HG03039 (cell line): ENCODE measurements at regions not wholly inside any gene's neighbourhood (a gene's known extent, or its start where the extent isn't known, plus 50 kb on each side); places are given as distances from the start of the nearest gene placed in this dataset.

Source experiments
- ATAC-seq: cut with Tn5 transposase; IDR thresholded peaks from one replicate; pipeline ENCODE4 v1.9.1; 2021; ENCODE audit warnings: mild to moderate bottlenecking, moderate library complexity; ENCODE audit not compliant: unreplicated experiment

DNA sequence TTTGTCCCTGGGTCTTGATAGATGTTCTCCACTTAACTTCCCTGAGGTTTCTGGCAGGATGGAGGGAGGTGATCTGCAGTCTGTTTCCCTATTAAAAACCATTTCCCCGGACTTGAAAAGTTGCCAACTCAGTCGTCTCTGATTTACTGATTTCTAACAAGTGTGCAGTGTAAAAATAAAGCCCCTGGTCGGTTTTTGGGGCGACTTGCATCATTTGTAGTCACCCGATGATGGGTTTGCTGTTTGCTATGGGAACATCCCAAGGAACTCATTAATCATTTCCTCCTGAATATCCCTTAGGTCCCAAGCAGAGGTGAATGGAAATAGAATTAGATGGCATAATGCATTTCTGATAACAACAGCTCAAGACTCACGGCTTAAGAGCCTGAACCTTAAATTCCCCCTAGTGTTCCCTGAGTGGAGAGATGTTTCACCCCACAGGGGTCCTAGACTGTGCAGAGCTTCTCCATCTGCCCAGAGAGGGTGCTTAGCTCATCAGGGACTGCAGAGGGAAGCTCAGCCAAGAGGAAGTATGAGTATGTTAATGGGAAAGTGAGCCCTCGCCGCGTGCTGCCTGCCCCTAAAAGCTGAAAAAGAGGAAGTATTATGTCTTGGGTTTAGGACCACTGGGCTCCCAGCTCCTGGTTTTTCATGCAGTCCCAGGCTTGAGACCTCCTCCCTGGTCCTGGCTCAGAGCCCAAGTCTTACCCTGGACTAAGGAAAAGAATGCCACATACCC is 115.1 kb upstream of the DAP start:
- ATAC-seq = no peak

DNA sequence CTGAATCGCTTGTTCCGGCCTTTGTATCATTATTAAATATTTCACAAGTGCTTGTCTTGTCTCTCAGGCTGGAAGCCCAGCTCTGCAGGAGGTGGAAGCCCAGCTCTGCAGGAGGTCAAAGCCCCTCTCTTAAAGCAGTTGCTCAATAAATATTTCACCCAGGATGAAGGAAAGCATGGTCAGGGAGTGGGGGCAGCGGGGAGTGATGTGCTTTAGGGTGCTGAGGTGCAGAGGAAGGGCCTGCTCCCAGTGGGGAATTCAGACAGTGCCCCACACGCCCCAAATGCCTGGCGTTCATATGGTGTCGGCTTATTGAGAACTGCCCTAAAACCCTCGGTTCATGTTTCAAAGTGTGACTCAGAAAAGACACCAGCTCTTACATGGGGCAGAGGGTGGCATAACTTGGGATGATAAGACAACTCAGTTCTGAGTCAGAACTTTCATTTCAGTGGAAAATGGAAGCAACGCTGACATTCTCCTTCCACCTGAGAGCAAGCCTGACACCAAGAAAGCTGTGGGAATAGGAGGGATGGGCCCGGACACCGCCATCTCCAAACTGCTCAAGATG is 114.3 kb upstream of the DAP start:
- no peak for ATAC-seq

DNA sequence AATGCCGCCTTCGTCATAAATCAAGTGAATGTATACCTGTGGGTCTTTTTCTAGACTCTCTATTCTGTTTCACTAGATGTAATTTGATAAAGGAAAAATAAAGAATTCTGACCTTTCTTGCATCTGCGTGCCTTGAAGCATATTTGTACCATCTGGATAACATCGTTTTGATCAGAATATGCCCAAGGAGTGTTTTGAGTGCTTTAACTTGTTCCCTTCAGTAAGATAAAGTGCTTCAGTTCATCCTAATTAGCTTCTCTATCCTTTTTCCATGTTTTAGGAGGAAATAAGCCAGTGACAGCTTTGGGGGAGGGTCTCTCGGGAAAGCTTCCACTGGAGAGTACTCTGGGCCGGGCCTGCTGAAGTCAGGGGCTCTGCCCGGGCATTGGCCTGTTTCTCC is 113.5 kb upstream of the DAP start:
- ATAC-seq = no peak

DNA sequence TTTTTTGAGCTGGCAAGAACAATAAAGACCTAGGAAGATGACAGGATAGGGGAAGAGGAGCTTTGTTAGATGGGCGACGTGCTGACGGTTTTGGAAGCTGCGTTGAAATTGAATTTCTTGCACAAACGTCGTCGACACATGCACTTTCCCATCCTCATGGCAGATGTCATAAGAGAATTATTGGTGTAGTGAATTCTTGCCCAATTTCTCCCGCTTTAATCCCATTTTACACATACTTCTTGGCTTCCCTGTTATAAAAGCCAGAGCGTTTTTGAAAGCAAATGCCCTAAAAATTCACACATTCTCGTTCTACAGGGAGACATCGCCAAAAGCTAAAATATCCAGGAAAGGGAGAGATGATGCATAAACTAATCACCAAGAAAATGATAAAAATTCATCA is 109.8 kb upstream of the DAP start:
- no peak for ATAC-seq

- ATAC-seq = no peak
Measured at GRCh38 chr5:10868956-10869355, 107.9 kb upstream of the DAP start.

DNA sequence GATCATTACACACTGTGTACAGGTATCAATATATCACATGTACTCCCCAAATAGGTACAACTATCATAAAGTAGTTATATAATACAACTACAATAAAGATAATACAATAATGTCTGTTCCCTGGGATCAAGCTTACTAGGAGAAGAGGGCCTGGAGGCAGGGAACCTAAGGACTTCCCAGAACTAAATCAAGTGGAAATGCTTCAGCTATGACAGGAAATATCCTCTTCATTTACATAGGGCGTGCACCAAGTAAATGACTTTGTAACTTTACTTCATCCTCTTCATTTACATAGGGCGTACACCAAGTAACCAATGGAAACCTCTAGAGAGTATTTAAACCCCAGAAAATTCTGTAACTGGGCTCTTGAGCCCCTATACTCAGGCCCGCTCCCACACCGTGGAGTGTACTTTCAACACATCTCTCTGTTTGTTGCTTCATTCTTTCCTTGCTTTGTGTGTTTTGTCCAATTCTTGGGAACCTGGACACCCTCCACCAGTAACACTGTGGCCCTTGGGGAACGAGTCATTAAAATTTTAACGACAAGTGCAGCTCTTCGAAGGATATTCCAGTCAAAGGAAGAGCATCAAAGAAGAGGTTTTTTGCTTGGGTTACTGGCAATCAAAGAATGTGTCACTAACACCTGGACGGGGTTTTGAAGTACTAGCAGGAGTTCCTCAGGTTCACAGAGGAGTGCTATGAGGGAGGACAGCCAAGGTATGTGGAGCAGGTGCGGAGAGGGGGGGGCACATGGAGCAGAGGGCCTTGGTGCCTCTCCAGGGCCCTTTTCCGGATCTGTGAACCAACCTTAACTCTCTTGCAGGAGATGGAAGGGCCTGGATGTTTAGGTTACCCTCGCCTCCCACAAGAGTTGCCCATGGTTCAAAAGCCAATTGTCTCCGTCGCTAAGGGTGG is 106.6 kb upstream of the DAP start:
- no peak for ATAC-seq

DNA sequence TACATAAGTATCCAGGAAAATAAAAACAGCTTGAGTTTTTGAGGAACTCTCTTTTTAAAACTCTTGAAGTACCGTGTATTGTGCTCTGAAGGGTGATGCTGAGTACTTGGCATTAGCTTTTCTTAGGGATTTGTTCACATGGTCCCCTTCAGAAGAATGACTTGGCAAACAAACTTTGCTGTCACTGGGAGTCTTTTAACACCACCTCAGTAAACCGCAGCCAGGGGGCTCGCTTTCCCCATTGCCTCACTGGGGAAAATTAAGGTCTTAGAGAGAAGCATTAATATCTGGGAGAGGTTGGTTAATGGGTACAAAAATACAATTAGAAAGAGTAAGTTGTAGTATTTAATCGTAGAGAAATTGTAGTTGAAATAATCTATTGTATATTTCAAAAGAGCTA is 105.9 kb upstream of the DAP start:
- ATAC-seq = no peak

DNA sequence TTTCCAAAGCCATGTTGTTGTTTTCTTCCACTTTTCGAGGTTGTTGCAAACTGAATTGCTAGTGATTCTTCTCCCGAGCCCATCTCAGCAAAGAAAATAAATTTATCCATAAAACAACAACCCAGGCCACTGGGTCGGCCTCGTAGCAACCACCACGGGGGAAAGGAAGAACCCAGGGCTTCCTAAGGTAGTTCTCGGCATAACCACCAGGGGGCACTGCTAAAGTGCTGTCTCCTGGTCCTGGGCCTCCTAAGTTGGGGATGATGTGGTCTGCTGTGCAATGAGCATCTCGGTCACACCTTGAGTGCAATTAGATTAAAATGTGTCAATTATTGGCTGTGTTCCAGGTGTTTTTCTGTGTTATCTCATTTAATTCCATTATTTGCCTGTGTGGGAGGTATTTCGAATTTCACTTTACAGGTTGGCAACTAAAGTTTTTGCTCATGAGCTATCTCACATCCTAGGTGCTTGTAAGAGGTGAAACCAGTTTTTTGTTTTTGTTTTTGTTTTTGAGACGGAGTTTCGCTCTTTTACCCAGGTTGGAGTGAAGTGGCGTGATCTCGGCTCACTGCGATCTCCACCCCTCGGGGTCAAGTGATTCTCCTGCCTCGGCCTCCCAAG is 102.8 kb upstream of the DAP start:
- peak; percentile 90 for ATAC-seq

GRCh38 chr5:10862085-10862484 is 101.1 kb upstream of the DAP start:
- ATAC-seq = no peak

DNA sequence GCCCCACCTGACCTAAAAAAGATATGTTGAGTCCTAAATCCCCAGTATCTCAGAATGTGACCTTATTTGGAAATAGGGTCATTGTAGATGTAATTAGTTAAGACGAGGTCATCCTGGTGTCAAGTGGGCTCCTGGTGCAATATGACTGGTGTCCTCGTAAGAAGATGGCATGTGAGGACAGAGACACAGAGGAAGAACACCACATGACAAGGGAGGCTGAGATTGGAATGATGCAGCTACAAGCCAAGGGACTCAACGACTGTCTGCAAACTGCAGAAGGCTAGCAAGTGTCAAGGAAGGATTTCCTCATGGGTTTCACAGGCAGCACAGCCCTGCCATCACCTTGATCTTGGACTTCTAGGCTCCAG is 100.4 kb upstream of the DAP start:
- ATAC-seq = no peak

- ATAC-seq = no peak
Measured at GRCh38 chr5:10860645-10861422, 99.8 kb upstream of the DAP start.

GRCh38 chr5:10860196-10860543 is 99.1 kb upstream of the DAP start:
- no peak for ATAC-seq

DNA sequence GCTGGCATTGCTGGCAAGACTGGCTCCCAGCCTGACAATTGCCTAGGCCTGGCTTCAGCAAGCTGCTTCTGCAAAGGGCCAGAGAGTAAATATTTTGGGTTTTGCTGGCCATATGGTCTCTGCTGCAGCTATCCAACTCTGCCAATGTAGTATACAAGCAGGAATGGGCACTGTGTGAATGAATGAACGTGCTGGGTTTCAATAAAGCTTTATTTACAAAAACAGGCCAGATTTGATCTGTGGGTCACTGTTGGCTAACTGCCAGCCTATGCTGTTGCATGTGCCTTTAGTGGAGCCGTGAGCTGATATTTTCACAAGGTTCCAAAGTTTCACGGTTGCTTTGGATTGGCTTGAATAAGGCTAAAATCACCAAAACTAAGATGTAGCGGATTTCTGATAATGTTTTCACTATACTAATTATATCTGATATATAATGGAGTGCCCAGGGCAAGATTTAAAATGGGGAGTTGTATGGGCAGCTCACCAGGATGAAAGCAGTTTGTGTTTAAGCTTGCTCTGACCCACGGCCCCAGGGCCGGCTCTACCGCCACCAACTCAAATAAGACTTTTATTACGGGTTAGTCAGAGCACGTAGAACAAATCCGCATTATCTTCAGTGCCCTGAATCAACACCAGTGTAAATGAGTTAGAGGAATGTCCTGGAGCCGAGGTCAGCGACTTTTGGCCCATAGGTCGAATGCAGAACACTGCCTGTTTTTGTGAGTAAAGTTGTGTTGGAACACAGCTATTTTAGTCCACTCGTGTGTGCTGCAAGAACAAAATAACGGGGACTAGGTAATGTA is 98.6 kb upstream of the DAP start:
- no peak for ATAC-seq

- ATAC-seq = no peak
Measured at GRCh38 chr5:10858945-10859344, 97.9 kb upstream of the DAP start.

- no peak for ATAC-seq
Measured at GRCh38 chr5:10858307-10858706, 97.3 kb upstream of the DAP start.

GRCh38 chr5:10857338-10857733 is 96.3 kb upstream of the DAP start:
- ATAC-seq = no peak

GRCh38 chr5:10856683-10857337 is 95.8 kb upstream of the DAP start:
- no peak for ATAC-seq

- ATAC-seq = no peak
Measured at GRCh38 chr5:10856071-10856470, 95.0 kb upstream of the DAP start.

- no peak for ATAC-seq
Measured at GRCh38 chr5:10854506-10855277, 93.7 kb upstream of the DAP start.
